Trophoblast cell (in vitro differentiated cells and primary cell): ENCODE measurements at regions not wholly inside any gene's neighbourhood (a gene's known extent, or its start where the extent isn't known, plus 50 kb on each side); places are given as distances from the start of the nearest gene placed in this dataset.
"Not testable (repeated sequence)": the region's sequence is repeated elsewhere in the genome, so short reads cannot be mapped to it uniquely, and the experiment has no call there.

Experiments
- DNase-seq, 2 donors: peaks; one replicate each; pipeline ENCODE4 v3.0.0-alpha.2; 2016
- H2AFZ ChIP-seq: 2 replicates; pipeline ENCODE4 v1.6.1; 2013; ENCODE audit warnings: low read length, moderate library complexity, mild to moderate bottlenecking; ENCODE audit not compliant: insufficient read depth, poor library complexity
- H2AK5ac ChIP-seq: 2 replicates; pipeline ENCODE4 v1.6.1; 2013; ENCODE audit warnings: mild to moderate bottlenecking, low read length
- H2BK120ac ChIP-seq: 2 replicates; pipeline ENCODE4 v1.6.1; 2013; ENCODE audit warnings: low read length, mild to moderate bottlenecking, moderate library complexity; ENCODE audit not compliant: insufficient read depth, poor library complexity
- H2BK12ac ChIP-seq: 2 replicates; pipeline ENCODE4 v1.6.1; 2013; ENCODE audit warnings: mild to moderate bottlenecking, low read length, moderate library complexity
- H2BK5ac ChIP-seq: 2 replicates; pipeline ENCODE4 v1.6.1; 2013; ENCODE audit warnings: low read length, low read depth, moderate library complexity, mild to moderate bottlenecking; ENCODE audit not compliant: poor library complexity
- H3K14ac ChIP-seq: 2 replicates; pipeline ENCODE4 v1.6.1; 2013; ENCODE audit warnings: mild to moderate bottlenecking, low read length
- H3K18ac ChIP-seq: 2 replicates; pipeline ENCODE4 v1.6.1; 2013; ENCODE audit warnings: mild to moderate bottlenecking, low read length
- H3K23ac ChIP-seq: 2 replicates; pipeline ENCODE4 v1.6.1; 2013; ENCODE audit warnings: low read length
- H3K27ac ChIP-seq: 2 replicates; pipeline ENCODE4 v1.5.1; 2013; ENCODE audit warnings: low read depth, mild to moderate bottlenecking, inconsistent platforms, low read length, moderate library complexity
- H3K27me3 ChIP-seq: 2 replicates; pipeline ENCODE4 v1.6.1; 2013; ENCODE audit warnings: inconsistent platforms, mild to moderate bottlenecking, low read length, moderate library complexity; ENCODE audit not compliant: insufficient read depth
- H3K36me3 ChIP-seq, 2 experiments: 1 replicate in 1 of 2; 2 replicates in 1 of 2; pipeline ENCODE4 v1.6.1; 2013; ENCODE audit warnings: low read length in 2 of 2, mild to moderate bottlenecking in 2 of 2, moderate library complexity in 1 of 2; ENCODE audit not compliant: insufficient read depth in 2 of 2, control insufficient read depth in 1 of 2
- H3K4ac ChIP-seq: 2 replicates; pipeline ENCODE4 v1.6.1; 2013; ENCODE audit warnings: low read depth, mild to moderate bottlenecking, low read length, moderate library complexity
- H3K4me1 ChIP-seq, 2 experiments: 1 replicate in 1 of 2; 2 replicates in 1 of 2; pipeline ENCODE4 v1.6.1; 2013; ENCODE audit warnings: low read length in 2 of 2, mild to moderate bottlenecking in 2 of 2, moderate library complexity in 1 of 2; ENCODE audit not compliant: insufficient read depth in 2 of 2, control insufficient read depth in 1 of 2
- H3K4me2 ChIP-seq: 2 replicates; pipeline ENCODE4 v1.6.1; 2013; ENCODE audit warnings: inconsistent platforms, mild to moderate bottlenecking, low read length, moderate library complexity
- H3K4me3 ChIP-seq: 2 replicates; pipeline ENCODE4 v1.5.1; 2013; ENCODE audit warnings: mild to moderate bottlenecking, low read depth, low read length, inconsistent platforms
- H3K79me1 ChIP-seq: one replicate; pipeline ENCODE4 v1.6.1; 2013; ENCODE audit warnings: low read length
- H3K79me2 ChIP-seq: 2 replicates; pipeline ENCODE4 v1.6.1; 2013; ENCODE audit warnings: low read length, mild to moderate bottlenecking; ENCODE audit not compliant: control insufficient read depth, insufficient read depth, poor library complexity
- H3K9ac ChIP-seq: 2 replicates; pipeline ENCODE4 v1.6.1; 2013; ENCODE audit warnings: mild to moderate bottlenecking, low read length
- H3K9me3 ChIP-seq: 2 replicates; pipeline ENCODE4 v1.6.1; 2013; ENCODE audit warnings: low read depth, mild to moderate bottlenecking, control low read depth, inconsistent platforms, low read length; ENCODE audit not compliant: insufficient read depth
- H4K12ac ChIP-seq: 2 replicates; pipeline ENCODE4 v1.6.1; 2013; ENCODE audit warnings: low read depth, mild to moderate bottlenecking, low read length, moderate library complexity
- H4K8ac ChIP-seq: 2 replicates; pipeline ENCODE4 v1.6.1; 2013; ENCODE audit warnings: low read depth, mild to moderate bottlenecking, low read length, moderate library complexity
- H4K91ac ChIP-seq: one replicate; pipeline ENCODE4 v1.6.1; 2013; ENCODE audit warnings: low read depth, mild to moderate bottlenecking, low read length, moderate library complexity
- WGBS: extraction: QIAGEN DNeasy Blood & Tissue Kit; methylation state at CpG from one replicate; pipeline ENCODE4 v1.1.7; 2013; ENCODE audit warnings: missing lambda C conversion rate; ENCODE audit not compliant: insufficient read length, insufficient coverage; ENCODE audit errors: extremely low coverage; 5-methylcytosine and 5-hydroxymethylcytosine counted together

GRCh38 chr6:76849274-76849970 lies 613.9 kb downstream of the HTR1B start:
- H3K27me3 ChIP-seq, H2BK12ac ChIP-seq, H4K91ac ChIP-seq, H2AFZ ChIP-seq, H2AK5ac ChIP-seq, H3K4me2 ChIP-seq, H3K18ac ChIP-seq, H3K36me3 ChIP-seq, H3K79me1 ChIP-seq, H3K9me3 ChIP-seq, H2BK5ac ChIP-seq, H3K14ac ChIP-seq, H3K4ac ChIP-seq, H3K23ac ChIP-seq, DNase-seq, H3K4me3 ChIP-seq, H3K27ac ChIP-seq, H3K79me2 ChIP-seq, H2BK120ac ChIP-seq, H3K9ac ChIP-seq, H4K8ac ChIP-seq, H4K12ac ChIP-seq, H3K4me1 ChIP-seq: not testable (repeated sequence)
- no CpG with 5 or more reads among the region's 9 CpGs for WGBS

- Histone ChIP-seq H3K23ac (no peak overlapping the region), H3K4me1 (no peaks in the 10 kb centered on the region), H2BK5ac (no peak overlapping the region), H2BK12ac (no peak overlapping the region), H3K4me2 (no peak overlapping the region), H3K27me3 (no peaks in the 10 kb centered on the region), H2AK5ac (no peak overlapping the region), H3K18ac (no peak overlapping the region), H2AFZ (no peak overlapping the region), H3K27ac (no peak overlapping the region), H3K4me3 (no peak overlapping the region), H3K9ac (no peak overlapping the region), H4K91ac (no peak overlapping the region), H3K14ac (no peak overlapping the region), H3K36me3 (no peaks in the 10 kb centered on the region), H4K12ac (no peak overlapping the region), H3K9me3 (no peaks in the 10 kb centered on the region), H3K4ac (no peak overlapping the region), H2BK120ac (no peak overlapping the region), H3K79me2 (no peaks in the 10 kb centered on the region), H3K79me1 (no peaks in the 10 kb centered on the region), H4K8ac (no peak overlapping the region)
- no peak for DNase-seq
- WGBS: no CpG with 5 or more reads among the region's 1 CpG
Observed at GRCh38 chr6:76843054-76843822, 620.1 kb downstream of the HTR1B start.

GRCh38 chr6:76840865-76841264 lies 622.4 kb downstream of the HTR1B start:
- Histone ChIP-seq H4K8ac (no peak overlapping the region), H3K23ac (no peak overlapping the region), H3K27me3 (no peaks in the 10 kb centered on the region), H2AK5ac (no peak overlapping the region), H2BK12ac (no peak overlapping the region), H3K79me2 (no peaks in the 10 kb centered on the region), H2BK120ac (no peak overlapping the region), H3K4me3 (no peak overlapping the region), H2AFZ (no peak overlapping the region), H3K4me1 (no peaks in the 10 kb centered on the region), H3K18ac (no peak overlapping the region), H3K9ac (no peak overlapping the region), H3K14ac (no peak overlapping the region), H3K36me3 (no peaks in the 10 kb centered on the region), H3K27ac (no peak overlapping the region), H3K9me3 (no peaks in the 10 kb centered on the region), H4K12ac (no peak overlapping the region), H2BK5ac (no peak overlapping the region), H3K4me2 (no peak overlapping the region), H3K4ac (no peak overlapping the region), H4K91ac (no peak overlapping the region), H3K79me1 (no peaks in the 10 kb centered on the region)
- no peak for DNase-seq
- WGBS: no CpG with 5 or more reads among the region's 3 CpGs

- Histone ChIP-seq H3K4me3 (no peak overlapping the region), H4K8ac (no peak overlapping the region), H3K18ac (no peak overlapping the region), H4K12ac (no peak overlapping the region), H2BK5ac (no peak overlapping the region), H3K4me2 (no peak overlapping the region), H3K14ac (no peak overlapping the region), H3K9ac (no peak overlapping the region), H3K27me3 (no peaks in the 10 kb centered on the region), H4K91ac (no peak overlapping the region), H2AK5ac (no peak overlapping the region), H2BK120ac (no peak overlapping the region), H3K9me3 (no peaks in the 10 kb centered on the region), H3K23ac (no peak overlapping the region), H3K79me2 (no peaks in the 10 kb centered on the region), H2BK12ac (no peak overlapping the region), H2AFZ (no peak overlapping the region), H3K79me1 (no peaks in the 10 kb centered on the region), H3K36me3 (no peaks in the 10 kb centered on the region), H3K27ac (no peak overlapping the region), H3K4me1 (no peaks in the 10 kb centered on the region), H3K4ac (no peak overlapping the region)
- no peak for DNase-seq
- no CpG with 5 or more reads among the region's 3 CpGs for WGBS
Observed at GRCh38 chr6:76840041-76840745, 623.1 kb downstream of the HTR1B start.
